Activated CD4-positive, alpha-beta T cell treated with anti-CD3 and anti-CD28 coated beads, Interleukin-10, Interleukin-2, amounts not matched to agents 100 ng/mL and 50 ng/mL, durations not matched to agents 16 hours and 8 hours (primary cell): ENCODE measurements at regions not wholly inside any gene's neighbourhood (a gene's known extent, or its start where the extent isn't known, plus 50 kb on each side); places are given as distances from the start of the nearest gene placed in this dataset.

Experiments
- DNase-seq: peaks from one replicate; pipeline ENCODE4 v3.0.0-alpha.2; 2020

DNA sequence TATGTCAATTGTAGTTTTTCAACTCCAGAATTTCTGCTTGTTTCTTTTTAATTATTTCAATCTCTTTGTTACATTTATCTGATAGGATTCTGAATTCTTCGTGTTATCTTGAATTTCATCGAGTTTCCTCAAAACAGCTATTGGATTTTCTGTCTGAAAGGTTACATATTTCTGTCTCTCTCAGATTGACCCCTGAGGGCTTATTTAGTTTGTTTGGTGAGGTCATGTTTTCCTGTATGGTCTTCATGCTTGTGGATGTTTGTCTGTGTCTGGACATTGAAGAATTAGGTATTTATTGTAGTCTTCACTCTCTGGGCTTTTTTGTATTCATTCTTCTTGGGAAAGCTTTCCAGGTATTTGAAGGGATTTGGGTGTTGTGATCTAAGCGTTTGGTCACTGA is 85.6 kb downstream of the SNAPC1 start:
- DNase-seq: no peak

DNA sequence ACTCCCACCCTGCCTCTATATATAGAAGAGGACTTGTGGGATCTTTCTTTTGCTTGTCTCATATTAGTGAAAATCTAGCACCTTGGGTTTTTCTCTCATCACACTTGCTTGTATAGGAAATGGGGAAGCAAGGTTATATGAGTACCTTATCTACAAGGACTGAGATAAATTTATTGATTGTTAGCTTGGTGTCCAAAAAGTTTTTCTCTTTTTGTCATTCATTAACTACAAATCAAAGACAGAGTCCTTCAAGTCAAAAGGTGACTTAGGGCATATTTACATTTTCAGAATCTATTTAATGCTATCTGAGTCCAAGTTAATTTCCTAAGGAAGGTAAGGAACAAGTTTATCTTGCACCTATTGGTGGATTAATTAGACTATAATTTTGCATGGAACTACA is 92.7 kb downstream of the SNAPC1 start:
- DNase-seq: no peak

DNA sequence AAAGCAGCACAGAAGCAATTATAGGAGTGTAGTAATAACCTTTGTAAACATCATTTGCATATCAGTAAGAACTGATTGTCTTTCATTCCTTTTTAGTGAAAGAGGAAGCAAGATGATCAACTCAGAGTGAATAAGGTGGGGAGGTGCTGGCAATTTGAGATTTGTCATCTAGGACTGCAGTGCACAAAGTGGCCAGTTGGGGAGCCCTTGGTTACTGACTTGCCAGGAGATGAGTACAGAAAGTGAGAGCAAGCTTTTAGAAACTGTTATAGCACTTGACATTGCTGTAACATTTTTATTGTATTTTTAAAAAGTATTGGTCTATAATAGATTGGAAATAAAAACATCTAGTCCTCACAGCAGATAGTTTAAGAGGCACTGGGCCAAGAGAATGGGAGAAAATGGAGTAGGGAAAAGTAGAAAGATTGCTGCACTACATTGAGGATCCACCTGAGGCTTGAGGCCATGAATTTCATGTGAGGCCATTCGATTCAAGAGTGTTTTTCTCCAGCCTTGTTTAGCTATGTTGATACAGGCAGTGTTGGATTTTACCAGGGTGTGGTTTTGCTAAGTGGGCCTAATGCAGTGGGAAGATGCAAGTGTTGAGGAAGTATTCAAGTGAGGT is 98.2 kb downstream of the SNAPC1 start:
- DNase-seq: peak; percentile 66

DNA sequence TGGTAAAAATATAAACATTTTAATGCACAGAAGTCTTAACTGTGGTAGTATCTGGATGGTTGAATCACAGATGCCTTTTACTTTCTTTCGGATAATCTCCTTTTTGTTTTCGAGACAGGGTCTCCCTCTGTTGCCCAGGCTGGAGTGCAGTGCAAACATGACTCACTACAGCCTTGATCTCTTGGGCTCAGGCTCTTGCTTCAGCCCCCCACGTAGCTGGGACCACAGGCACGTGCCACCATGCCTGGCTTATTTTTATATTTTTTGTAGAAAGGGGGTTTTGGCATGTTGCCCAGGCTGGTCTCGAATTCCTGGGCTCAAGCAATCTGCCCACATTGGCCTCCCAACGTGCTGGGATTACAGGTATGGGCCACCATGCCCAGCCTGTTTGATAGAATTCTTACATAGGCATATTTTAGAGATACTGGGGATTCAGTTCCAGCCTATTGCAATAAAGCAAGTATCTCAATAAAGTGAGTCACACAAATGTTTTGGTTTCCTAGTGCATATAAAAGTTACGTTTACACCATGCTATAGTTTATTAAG is 99.2 kb downstream of the SNAPC1 start:
- DNase-seq: no peak

DNA sequence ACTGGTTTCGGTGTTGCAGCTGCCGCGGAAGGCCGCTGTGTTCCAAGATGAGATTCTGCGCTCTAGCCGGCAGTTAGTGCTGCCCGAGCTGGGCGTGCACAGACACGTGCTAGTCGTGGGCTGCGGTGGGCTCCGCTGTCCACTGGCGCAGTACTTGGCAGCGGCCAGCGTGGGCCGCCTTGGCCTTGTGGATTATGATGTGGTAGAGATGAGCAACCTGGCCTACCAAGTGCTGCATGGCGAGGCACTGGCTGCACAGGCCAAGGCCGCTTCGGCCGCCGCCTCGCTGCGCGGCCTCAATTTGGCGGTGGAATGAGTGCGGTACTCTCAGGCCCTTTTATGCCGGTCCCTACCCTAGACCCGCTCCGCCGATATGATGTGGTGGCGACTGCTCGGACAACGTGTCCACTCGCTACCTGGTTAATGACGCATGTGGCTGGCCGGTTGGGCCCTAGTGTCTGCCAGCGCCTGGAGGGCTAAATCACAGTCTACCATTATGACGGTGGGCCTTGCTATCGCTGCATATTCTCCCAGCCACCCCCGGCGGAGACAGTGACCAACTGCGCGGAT is 102.2 kb downstream of the SNAPC1 start:
- DNase-seq: no peak

DNA sequence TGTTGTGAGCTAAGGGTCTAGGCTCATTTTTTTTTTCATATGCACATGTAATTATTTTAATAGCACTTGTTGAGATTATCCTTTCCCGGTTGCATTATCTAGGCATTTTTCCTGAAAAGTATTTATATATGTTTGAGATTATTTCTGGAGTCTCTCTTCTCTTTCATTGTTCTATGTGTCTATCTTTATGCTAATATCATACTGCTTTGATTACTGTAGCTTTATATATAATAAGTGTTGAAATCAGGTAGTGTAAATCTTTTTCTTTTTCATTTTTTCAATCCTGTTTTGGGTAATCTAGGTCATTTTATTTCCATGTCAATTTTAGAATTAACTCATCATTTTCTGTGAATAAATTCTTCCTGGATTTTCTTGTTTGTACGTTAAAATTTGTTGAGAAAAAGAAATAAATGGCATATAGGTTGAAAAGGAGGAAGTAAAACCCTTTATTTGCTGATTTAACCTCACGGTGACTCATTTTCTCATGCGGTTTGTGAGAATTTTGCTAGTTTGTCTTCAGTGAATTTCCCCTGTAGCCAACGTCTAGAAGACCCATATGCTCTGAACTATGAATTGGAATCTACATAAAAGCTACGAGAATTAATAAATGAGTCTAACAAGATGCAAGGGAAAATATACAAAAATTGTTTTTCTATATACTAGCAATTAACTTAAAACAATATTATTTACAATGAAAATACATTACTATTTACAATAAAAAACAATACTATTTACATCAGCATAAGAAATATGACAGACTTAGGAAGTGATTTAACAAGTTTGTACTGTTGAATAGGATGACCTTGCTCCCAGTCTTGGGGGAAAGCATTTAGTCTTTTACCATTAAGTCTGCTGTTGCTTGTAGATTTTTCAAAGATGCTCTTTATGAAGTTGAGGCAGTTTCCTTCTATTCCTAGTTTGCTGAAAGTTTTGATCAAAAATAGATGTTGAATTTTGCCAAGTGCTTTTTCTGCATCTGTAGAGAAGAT is 105.0 kb downstream of the SNAPC1 start:
- DNase-seq: peak; percentile 36

DNA sequence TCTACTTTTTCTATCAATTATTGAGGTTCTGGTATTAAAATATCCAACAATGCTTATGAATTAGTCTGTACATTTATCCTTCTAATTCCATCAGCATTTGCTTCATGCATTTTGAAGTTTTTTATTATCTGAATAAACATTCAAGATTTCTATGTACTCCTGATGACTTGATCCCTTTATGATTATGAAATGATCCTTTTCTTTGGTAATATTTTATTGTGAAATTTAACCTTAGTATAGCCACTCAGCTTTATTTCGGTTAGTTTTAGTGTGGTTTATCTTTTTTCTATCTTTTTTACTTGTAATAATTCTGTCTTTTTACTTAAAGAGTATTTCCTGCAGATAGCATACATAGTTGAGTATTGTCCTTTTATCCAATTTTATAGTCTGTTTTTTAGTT is 106.6 kb downstream of the SNAPC1 start:
- no peak for DNase-seq

DNA sequence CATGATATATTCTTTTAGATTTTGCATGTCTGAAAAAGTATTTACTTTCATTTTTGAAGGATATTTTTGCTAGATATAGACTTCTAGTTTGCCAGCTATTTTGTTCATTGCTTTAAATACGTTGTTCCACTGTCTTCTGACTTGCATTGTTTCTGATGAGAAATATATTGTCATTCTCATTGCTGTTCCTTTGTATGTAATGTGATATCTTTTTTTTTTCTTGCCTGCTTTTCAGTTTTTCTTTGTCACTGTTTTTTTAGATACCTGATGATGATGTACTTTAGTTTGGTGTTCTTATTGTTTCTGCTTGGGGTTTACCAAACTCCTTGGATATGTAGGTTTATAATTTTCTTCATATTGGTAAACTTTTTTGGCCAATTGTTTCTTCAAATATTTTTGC is 107.9 kb downstream of the SNAPC1 start:
- DNase-seq: no peak

DNA sequence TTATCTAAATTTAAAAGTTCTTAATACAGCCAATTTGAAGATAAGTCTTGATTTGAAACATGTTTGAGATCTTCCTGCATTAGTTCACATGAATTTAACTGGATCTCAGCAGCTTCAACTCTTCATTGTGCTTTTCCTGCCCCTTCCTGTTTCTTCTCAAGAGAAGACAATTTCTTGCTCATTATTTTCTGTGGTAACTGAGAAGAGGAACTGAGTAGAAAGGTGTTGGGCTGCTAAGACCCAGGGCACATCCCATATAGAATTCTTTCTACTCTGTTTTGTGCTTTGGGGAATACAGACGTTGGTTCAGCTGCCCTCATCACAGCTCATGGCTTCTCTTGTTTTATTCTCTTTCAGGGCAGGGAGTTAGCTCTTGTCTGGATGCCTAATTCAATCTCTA is 110.2 kb downstream of the SNAPC1 start:
- DNase-seq: no peak

DNA sequence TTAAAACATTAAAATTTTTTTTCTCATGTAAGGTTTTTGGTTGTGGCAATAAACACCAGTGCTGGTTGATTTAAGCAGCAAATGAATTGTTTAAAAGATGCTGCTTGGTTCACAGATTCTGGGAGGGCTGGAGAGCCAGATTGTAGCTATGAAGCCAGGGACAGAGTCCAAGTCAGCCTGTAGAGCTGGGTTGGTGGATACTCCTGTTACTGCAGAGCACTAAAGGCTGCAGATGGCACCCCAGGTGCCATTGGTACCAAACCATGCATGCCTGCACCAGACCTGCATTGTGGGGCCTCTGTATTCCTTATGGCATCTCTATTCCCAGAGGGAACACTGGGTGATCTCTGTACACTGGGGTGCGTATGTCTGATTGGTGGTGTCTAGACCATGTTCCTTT is 113.3 kb downstream of the SNAPC1 start:
- no peak for DNase-seq

DNA sequence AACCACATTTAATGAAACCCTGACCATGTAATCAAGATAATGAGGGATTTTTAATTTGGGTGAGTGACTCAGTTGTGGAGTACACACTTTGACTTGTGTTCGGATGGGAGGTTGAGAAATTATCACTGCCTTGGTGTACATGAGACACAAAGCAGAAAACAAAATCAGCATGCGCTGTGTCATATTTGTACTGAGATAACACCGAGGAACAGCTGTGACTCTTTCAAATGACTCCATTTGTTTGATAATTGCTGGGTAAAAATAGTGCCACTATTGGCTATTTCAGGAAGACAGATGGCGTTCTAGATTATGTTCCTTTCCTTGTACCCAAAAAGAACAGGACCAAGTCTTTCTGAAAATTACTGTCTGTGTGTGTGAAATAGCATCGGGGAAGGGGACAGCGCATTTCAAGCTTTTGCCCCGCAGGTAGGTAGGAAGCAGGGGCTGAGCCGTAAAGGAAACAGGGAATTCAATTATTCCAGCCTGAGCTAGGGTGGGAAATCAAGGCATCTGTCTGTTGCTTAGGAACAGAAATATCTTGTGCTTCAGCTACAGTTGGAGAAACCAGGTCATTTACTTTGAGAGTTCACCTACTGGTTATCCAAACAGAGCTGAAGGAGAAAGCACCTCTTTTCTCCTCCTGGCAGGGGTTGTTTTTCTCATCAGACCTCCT is 114.3 kb downstream of the SNAPC1 start:
- DNase-seq: peak; percentile 20

DNA sequence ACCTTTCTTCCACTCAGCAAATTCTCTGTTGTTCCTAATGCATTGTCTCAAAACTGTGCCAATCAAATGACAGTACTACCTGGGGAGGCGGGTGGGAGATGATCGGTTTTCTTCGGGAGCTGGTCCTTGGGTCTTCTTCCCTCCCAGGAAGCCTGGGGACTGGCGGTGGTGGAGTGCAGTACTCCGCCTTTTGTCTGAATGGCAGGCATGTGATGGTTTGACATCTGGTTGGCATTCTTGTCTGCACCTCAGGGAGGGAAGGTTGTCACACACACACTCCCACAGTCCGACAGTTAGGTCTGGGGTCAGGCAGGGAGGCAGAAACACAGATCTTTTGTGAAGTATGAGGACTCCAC is 114.8 kb downstream of the SNAPC1 start:
- no peak for DNase-seq

DNA sequence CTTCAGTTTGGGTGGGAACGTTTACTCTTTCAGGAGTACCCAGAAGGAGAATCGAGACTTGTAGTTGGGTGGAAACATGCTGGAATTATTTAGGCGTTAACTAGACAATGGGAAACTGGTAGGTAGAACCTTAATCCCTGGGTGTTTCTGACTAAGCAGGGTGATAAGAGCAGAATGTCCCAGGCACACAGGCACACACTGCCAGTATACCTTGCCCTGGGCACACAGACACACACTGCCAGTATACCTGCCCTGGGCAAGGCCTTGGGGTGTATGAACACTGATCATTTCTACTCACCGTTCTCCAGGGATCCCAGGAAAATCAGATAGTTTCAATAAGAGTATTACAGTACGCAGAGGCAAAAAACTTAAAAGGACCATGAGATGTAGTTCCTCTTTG is 115.5 kb downstream of the SNAPC1 start:
- DNase-seq: no peak

DNA sequence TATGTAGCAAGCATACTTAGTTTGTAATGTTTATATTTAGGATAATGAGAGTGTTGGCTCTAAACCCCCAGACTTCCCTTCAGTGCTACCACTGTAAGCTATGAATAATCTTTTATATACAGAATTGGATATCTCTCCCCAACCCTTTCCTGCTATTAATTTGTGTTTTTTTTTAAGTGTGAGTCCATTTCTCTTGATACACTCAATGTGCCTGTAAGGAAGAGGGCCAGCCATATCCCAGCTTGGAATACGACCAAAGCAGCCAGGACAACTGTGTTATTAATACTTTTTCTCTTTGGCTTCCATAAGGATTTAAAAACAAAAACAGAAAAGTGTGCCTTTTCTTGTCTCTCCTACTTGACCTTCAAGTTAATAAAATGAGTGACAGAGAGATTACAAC is 116.7 kb downstream of the SNAPC1 start:
- DNase-seq: no peak

DNA sequence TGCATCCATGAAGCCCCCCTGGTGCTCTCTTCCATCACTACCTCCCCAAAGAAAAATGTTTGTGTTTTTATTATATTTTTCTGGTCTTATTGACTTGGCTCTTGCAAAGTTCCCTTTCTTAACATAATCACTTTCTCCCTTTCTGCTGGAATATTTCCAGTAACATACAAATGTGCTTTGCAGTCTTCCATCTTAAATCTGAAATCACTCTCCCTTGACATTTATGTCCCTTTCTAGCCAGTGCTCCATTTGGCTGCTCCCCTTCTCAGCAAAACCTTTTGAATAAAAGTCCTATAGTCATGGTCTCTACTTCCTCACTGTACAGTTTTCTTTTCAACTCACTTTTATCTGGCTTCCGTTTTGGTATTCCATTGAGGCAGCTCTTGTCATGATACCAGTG is 118.8 kb downstream of the SNAPC1 start:
- no peak for DNase-seq

DNA sequence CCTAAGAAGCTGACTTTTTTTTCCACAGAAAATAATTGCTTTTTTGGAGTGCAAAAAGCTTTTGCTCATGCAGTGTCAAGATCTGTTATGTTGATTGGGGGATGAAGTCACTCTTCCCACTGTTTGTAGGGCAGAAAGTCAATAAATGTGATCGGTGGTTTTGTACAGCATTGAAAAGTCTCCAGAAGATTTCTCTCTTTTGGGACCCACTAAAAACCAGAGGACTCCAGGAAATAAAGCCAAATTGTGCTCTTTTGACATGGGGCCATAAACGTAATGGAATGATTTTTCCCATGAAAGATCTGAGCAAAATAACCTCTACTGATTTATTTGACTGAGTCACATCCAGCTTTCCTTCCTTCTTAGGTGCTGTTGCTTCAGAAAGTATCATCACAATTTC is 122.5 kb downstream of the SNAPC1 start:
- no peak for DNase-seq

DNA sequence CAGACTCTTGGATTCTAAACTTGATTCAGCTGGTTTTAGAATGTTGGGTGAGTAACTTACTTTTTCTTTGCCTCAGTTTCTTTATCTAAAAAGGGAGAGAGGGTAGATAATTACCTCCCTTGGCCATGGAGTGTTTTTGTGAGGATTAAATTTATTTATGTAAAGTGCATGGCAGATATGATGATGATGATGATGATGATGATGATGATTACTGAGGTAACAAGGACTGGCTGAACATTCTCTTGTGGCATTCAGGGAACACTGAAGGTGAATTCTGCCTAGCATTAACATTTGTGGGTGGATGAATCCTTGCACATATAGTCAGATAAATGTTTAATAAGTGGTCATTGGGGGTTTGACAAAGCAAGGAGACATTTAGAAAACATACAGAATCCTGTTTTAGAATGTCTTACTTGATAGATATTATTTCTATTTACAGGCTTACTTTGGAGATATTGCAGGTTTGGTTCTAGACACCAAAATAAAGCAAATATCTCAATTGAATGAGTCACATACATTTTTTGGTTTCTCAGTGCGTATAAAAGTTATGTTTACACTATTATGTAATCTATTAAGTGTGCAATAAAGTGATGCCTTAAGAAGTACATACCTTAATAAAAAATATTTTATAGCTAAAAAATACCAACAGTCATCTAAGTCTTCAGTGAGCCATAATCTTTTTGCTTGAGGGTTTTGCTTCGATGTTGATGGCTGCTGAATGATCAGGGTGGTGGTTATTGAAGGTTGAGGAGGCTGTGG is 123.2 kb downstream of the SNAPC1 start:
- DNase-seq: no peak

DNA sequence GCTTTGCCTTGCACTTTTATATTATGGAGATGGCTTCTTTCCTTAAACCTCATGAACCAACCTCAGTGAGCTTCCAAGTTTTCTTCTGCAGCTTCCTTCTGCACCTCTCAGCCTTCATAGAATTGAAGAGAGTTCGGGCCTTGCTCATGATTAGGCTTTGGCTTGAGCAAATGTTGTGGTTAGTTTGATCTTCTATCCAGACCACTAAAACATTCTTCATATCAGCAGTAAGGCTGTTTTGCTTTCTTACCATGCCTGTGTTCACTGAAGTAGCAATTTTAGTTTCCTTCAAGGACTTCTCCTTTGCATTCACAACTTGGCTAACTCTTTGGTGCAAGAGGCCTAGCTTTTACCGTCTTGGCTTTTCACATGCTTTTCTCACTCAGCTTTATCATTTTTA is 125.4 kb downstream of the SNAPC1 start:
- DNase-seq: no peak

DNA sequence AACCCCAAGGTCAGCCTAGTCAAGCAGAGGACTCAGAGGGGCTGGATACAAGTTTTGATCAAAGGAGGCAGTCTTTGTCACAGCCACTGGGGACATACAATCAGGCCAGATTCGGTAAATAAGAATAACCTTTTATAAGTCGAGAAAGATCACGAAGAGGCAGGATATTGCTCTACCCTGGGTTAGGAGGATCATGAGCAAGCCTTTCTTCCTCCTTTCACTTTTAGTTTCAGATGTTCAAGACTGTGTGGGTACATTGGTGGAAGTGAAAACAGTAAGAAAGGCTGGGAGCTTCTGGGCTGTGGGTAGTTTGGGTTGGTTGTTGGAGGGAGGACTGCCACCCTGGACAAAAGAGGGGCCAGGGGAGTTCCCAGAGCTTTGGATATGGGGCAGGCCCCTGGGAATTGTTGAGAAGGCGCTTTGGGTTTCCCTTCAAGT is 127.7 kb downstream of the SNAPC1 start:
- peak; percentile 74 for DNase-seq

DNA sequence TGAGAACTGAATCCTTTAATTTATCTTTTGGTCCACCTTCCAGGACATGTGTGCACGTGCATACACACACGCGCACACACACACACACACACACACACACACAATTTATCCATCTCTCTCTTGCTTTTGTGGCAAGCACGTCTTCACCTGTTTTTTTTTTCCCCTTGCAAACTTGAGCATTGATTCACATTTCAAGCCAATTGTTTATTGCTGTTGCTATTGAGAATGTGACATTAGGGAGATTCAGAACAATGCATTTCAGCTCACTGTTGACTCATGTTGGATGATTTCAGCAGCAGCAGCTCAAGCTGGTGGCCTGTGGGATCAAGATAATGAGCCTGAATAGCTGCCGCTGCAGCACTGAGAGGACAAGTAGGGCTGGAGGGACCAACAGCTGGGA is 128.9 kb downstream of the SNAPC1 start:
- DNase-seq: no peak

DNA sequence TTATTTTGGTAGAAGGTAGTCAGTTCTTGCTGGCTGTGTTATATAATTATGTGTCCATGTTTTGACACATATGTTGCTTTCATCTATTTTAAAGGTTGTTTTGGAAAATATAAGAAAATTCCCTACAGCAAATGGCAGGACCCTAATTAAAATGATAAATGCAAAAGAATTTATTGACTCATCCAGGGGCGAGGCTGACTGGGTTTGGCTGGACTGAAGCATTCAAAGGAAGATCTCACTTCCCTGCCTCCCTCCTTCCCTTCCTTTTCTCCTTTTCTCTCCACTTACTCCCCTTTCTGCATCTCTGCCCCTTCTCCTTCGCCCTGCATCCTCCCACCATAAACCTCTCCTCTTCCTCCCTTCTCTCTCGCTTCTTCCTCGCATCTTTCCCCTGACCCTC is 129.6 kb downstream of the SNAPC1 start:
- no peak for DNase-seq

DNA sequence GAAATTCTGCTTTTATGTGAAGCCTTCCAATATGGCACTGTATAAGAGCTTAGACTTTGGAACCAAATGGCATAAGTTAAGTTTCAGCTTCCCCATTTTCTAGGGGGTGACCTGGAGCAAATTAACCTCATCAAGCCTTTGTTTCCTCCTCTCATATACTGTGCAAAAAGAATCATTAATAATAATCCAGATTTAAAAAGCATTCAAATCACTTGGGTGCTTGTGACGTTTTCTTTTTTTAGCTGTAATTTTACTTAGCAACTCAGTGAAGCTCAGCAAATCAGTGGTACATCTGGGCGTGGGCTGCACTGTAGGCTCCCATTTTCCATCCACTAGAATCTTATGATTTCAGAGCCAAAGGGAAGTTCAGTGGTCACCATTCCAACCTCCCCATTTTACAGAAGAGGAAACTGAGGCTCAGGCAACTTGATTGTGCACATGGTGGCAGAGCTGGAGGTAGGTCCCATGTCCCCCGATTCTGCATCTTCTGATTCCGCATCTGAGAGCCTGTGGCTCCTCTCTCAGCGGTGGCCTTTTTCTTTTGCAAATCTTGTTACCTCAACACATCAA is 131.2 kb downstream of the SNAPC1 start:
- DNase-seq: no peak
